ENCODE measurements at regions not wholly inside any gene's neighbourhood (a gene's known extent, or its start where the extent isn't known, plus 50 kb on each side); places are given as distances from the start of the nearest gene placed in this dataset.
"Not testable (repeated sequence)": the region's sequence is repeated elsewhere in the genome, so short reads cannot be mapped to it uniquely, and the experiment has no call there.

DNA sequence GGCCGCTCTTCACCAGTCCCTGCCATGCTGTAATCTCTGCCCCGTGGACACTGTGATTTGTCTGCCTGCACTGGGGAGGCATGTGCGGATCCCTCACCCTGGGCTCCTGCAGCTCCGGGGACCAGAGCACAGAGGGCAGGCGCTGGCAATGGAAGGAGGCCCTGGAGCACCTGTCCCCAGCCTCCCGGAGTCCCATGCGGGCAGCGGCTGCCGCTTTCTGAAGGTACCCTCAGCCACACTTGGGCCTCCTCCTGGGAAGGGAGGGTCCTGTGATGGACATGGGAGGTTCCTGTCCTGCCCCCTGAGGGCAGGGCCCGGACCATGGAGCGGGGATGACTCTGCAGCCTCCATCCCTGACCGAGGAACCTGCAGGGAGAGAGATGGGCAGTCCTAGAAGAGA, 297.4 kb upstream of the SFSWAP start:
- DNase-seq (ENCODE audit: low read depth): no peak

DNA sequence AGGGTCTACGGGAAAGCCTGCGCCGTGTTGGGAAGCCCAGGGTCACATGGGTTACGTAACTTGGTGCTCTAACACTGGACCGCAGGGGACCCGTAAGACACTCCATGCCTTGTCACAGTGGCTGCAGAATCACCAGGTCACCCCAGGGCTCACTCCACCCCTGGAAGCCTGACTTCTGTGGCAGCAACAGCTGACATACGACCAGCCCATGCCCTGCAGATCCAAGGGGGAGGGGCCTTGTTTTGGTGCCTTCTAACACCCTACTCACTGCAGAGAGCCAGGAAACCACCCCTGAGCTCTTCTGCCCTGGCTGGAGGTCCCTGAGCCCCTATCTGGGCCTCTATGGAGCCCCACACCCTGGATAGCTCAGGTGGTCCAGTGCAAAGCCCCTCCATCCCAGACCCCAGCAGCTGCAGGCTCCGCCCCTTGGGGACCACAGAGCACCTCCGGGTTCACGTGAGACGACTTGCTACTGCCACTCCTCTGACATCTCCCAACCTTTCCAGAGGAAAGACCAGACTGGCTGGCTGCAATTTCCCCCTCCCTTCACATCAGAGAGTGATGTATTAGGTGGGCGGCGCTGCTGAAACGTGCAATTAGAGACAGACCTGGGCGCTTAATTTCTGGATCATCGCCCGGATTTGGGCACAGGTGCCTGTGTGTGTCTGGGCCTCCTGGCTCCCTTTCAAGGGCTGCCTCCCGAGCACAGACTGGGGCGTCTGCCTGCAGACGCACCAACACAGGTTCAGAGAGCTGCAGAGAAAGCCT, 296.6 kb upstream of the SFSWAP start:
- DNase-seq (ENCODE audit: low read depth): not testable (repeated sequence)

DNA sequence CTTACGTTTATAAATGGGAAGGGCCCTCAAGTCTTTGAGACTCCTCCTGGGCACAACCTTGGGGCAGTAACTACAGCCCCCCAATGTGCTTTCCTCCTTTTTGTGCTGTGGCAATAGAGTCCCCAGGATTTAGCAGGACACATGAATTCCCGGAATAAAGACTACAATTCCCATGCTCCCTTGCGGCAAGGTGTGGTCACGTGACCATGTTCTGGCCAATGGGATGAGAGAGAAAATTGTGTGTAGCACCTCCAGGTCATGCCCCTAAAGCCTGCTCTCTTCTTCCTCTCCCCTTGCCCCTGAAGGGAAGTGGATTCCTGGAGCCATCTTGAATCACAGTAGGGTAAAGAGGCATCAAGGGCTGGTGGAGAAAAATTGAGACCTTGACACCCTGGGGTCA, 295.1 kb upstream of the SFSWAP start:
- no peak for DNase-seq (ENCODE audit: low read depth)

DNA sequence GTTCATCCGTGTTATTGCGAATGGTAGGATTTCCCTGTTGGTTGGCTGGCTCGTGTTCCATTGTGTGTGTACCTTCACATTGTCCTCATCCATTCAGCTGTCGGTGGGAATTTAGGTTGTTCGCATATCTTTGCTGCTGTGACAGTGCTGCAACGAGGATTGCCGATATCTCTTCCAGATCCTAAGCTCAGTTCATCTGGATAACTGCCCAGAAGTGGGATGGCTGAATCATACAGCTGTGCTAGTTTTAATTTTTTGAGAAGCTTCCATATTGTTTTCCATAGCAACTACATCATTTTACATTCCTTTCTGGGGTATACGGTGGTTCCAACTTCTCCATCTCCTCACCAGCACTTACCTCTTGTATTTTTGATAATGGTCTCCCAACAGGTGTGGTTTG, 292.8 kb upstream of the SFSWAP start:
- DNase-seq (ENCODE audit: low read depth): no peak

DNA sequence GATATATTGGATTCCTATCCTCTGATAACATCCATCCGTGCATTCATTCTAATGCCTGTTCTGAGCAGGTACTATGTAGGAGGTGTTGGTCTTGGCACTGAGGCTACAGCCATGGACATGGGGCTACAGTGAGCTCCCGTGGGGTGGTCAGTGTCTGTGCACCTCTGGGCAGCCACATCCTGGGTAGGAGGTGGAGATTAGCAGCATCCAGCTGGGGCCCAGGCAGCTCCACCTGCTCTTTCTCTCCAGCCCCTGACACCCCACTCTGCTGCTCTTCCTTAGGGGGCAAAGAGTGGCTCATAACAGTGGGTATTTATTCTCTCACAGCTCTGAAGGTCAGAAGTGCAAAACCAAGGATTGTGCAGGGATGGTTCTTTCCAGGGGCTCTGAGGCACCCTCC, 292.0 kb upstream of the SFSWAP start:
- no peak for DNase-seq (ENCODE audit: low read depth)

DNA sequence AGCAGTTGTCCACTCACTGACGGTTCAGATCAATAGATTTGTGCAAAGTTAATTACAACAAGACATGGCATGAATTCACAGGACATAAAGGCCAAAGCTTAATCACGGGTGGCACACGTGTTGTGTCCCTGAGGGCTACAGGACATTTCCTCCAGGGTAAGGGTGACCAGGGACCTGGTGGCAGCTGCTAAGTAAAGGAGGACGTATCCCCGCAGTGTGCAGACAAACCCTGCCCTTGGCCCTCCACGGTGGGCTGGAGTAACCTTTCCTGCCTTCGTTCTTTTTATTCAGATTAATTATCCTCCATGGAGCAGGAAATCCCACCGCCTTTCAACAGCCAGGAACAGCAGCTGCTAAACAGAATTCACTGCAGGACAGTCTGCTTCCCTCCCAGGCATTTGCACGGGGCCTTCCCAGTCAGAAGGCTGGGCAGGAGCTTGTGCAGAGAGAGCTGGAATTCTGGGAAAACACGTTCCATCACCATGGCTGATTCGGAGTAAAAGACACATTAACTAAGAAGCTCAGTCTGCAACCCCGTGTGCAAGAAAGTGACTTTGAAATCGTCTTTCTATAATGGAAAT, 289.9 kb upstream of the SFSWAP start:
- DNase-seq (ENCODE audit: low read depth): no peak

DNA sequence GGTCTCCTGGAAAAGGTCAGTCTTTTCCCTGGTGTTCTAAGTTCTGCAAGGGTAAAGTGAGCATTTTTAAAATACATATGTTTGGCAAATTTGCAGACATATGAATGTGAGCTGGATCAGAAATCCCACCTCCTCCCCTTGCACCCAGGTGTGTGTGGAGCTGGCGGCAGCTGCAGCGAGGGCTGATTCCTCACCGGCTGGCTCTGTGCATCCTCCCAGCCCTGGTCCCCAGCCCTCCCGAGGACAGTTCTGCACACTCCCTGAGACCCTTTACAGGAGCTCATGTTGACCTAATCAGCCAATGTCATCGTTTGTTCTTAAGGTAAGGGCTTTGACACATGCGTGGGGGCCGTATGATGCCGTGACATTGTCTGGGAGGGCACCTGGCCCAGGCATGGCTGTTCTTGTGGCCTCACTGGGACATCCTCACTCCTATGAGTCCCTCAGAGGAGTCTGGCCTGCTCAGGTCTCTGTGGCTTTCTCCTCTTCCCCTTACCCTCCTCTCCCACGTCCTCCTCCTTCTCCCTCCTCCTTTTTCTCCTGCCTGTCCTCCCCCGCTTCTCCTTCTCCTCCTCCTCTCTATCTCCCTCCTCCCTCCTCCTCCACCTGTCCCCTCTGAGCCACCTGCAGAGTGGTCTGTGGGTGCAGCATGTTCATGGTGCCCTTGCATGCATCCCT, 289.2 kb upstream of the SFSWAP start:
- DNase-seq (ENCODE audit: low read depth): no peak

DNA sequence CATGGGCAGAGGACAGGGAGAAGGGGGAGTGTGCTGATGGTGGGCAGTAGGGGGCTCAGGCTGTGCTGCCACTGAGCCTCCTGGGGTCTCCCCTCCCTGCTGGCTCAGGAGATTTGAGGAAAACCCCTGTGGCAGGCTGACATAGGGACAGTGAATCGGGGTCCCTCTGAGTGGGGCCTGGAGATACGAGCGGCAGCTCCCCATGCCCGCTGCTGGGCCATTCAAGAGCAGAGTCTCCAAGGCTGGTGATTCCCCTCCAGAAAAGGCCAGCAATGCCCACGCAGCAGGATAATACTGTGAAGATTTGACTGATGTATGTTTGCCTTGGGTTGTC, 288.7 kb upstream of the SFSWAP start:
- DNase-seq (ENCODE audit: low read depth): no peak

DNA sequence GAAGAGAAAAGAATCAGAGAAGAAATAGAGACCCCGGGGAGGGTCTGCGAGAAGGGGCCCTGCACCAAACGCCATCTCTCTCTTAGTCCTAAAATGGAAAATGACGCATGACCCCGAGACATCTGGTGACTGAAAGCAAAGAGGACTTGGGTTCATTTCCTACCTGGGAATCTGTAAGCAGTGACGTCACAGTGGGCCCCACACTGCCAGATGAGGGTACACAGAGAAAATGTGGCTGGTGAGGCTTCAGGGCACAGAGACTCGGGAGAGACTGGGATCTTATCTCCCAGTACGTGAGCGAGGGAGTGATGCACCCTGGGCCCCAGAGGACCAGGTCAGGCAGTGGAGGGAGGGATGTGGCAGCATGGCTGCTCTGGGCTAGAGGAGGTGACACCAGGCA, 288.1 kb upstream of the SFSWAP start:
- DNase-seq (ENCODE audit: low read depth): no peak

DNA sequence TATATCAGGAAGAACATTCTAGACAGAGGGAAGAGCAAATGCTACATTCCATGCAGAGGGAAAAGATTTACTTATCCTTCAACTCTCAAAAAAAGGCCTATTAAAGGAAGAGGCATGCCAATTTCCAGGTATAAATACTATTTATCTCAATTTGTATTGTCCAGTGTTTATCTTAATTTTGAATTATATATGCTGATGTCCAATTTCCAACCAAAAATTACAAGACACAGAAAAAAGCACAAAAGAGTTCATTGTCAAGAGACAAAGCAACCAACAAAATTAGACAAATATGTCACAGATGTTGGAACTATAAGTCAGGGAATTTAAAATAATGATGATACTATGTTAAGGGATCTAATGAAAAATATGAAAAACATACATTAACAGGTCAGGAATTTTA, 286.6 kb upstream of the SFSWAP start:
- no peak for DNase-seq (ENCODE audit: low read depth)

DNA sequence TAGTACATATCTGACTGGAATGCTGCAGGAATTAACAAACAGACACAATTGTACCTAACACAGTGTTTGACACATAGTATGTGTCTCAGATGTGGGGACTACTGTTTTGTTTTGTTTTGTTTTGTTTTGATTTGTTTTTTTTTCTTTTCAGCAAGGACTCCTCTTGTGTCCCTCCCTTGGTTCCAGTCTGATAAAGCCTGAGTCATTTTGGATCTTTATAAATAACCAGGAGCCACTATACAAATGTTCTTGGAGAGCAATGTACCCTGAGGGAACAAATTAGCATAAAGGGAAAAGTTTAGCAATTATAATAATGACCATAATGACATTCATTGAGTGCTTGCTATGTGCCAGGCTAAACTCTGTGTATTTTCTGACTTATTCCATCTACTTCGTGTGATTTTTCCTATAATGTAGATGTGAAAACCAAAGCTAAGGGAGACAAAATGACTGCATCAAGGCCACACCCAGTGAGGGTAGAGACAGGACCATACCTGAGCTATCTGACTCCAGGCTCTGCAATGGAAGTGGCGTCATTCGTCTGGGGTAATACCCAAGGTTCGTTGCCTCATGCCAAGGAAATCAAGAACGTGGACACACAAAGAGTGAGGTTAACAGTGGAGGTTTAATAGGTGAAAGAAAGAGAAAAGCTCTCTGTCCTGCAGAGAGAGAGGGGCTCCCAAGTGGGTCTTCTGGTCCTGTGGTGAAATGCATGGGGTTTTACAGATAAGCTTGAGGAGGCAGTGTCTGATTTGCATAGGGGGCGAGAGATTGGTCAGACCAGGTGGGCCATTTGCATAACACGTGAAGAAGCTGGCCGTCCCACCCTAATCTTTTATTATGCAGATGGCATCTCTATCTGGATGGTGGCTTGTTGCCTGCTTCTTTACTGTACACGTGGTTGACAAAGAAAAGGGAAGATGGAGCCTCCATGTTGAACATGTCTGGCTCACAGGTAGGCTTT, 285.5 kb upstream of the SFSWAP start:
- no peak for DNase-seq (ENCODE audit: low read depth)

DNA sequence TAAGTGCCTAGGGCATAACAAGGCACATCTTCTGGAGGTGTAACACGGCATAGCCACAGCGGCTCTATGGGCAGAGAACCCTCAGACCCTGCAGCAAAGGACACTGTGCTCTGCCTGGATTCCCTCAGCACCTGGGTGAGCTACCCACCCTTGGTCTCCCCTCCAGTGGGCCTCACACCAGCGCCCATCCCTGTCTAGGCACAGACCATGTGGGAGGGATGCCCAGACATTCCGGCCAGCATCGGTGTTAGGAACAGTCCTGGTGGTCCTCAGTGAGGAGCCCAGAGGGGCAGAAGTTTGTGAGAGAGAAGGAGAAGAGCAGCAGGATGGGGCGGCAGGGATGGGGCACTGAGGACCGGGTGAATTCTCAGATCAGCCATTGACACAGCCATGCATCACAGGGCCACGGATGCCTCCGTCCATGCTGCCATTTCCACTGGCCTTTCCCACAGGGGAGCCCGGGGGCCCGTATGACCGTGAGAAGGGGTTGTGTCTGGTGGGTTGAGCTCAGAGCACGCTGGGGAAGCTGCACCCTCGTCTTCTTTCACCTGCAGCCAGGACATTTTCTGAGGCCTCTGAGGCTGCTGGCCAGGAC, 282.7 kb upstream of the SFSWAP start:
- no peak for DNase-seq (ENCODE audit: low read depth)

DNA sequence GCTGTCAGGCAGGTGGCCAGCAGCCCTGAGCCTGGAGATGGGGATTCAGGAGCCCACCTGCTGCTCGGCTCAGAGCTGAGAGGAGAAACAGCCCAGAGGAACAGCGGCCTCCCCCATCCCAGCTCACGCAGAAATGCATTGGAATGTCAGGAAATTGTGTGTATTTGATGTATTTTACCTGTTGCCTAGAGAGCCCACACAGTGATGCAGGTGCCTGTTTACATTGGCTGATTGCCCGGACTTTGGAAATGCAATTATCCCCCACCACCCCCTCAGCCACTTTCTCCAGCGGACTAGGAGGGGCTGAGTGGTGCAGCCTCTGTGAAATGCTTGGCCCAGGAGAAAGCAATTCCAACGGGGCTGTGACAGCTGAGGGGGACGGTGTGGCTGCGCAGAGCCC, 281.7 kb upstream of the SFSWAP start:
- DNase-seq (ENCODE audit: low read depth): not testable (repeated sequence)

DNA sequence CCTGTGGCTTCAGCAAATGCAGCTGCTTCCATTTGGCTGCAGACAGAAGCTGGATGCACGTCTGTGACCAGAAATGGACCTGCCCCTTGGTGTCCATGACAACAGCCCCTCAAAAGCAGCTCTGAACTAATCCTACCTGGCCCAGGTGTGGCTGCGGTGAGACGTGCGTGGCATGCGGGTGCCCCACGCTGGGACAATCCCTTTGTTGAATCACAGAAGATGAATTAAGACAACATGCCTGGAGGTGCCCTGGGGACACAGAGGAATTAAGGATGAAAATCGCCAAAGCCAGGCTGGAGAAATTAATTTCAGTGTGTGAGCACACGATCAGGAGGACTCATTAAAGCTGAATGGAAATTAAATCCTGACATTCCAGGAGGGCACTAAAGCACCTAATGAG, 281.2 kb upstream of the SFSWAP start:
- not testable (repeated sequence) for DNase-seq (ENCODE audit: low read depth)

DNA sequence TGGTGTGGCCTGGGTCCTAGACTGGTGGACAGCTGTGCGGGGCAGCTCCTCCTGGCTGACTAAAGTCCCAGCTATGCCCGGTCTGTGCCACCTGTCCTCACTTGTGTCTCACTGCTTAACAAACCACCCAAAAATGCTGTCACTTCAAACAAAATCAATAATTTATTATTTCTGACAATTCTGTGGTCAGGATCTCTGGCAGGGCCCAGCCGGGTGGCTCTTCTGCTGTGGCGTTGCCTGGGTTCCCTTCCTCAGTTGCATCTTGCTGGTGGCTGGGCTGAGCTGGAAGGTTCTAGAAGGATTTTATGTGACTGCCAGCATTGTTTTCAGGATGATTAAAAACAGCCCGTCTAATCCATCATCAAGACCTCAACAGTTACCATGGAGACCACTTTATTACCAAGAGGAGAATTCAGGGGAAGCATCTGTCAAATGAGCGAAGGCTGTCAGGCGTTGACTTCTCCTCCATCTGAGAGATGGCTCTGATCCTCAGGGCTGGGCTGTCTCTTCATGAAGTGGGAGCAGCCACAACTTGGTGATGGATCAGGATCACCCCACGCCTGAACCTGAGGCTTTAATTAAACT, 280.6 kb upstream of the SFSWAP start:
- DNase-seq (ENCODE audit: low read depth): no peak

DNA sequence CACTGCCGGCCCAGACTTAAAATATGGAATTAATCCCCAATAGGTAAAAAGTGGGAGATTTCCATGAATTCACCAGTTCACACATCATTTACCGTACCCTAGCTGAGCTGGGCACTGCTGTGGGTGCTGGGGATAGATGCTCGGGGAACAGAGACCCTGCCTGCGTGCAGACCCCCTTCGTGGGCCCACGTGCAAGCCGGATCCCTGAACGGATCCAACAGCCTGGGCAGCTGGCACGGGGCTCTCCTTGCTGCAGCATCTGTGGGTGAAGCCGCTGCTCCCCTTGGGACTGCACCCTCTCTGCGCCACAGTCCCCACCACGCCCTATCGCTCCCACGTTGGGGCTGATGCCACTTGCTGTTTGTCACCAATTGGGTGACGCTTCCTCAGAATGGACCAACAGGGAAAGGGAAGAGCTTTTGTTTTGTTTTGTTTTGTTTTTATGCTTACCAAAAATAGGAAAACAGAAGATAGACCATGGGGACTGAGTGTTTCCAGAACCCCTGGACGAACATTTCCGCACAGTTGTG, 279.7 kb upstream of the SFSWAP start:
- DNase-seq (ENCODE audit: low read depth): not testable (repeated sequence)

DNA sequence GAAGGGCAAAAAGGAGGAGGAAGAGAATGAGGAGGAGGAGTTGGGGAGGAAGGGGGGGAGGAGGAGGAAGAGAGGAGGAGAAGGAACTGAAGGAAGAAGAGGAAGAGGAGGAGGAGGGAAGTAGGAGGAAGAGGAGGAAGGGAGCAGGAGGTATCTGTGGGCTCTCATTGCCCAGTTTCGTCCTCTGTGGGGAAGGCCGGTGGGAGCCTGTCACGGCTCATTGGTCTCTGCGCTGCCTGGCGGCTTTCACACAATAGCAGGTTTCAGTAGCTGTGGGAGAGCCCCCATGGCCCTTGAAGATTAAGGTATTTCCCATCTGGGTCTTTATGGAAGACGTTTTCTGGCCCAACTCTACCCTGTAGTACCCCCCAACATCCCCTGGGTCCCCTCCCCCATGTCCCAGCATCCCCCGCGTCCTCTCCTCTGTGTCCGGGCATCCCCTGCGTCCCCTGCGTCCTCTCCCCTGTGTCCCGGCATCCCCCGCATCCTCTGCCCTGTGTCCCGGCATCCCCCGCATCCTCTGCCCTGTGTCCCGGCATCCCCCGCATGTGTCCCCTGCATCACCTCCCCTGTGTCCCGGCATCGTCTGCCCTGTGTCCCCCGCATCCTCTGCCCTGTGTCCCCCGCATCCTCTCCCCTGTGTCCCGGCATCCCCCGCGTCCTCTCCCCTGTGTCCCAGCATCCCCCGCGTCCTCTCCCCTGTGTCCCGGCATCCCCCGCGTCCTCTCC, 278.2 kb upstream of the SFSWAP start:
- no peak for DNase-seq (ENCODE audit: low read depth)

DNA sequence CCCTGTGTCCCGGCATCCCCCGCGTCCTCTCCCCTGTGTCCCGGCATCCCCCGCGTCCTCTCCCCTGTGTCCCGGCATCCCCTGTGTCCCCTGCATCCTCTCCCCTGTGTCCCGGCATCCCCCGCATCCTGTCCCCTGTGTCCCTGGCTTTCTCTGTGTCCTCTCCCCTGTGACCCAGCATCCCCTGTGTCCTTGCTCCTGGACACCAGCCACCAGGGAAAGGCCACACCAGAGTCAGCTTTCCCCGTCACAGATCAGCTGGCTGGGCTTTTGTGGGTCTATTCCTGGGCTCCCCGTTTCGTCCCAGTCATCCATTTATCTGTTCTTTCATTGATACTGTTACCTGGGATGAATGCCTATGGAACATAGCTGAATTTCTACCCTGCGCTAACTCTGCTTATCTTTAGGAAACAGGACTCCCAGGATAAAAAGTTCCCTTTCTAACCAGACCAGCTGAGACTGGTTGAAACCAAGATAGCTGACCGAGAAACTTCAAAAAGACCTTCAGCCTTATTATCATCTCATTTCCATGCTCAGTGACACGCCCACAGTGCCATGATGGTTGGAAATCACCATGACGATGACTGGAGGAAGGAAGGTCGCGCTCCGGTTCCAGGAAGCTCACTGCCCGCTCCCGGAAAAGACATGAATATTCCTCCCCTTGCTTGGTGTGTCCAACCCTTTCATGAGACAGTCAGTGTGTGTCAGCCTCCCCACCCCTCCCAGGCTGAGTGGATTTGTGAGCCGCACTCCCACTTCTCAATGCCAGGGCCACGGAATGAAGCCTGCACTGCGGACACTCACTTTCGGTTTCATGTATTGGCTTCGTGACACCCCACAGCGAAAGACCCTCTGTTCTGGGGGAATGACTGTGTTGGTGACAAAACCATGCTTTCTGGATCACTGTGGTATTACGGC, 276.4 kb upstream of the SFSWAP start:
- DNase-seq (ENCODE audit: low read depth): no peak

DNA sequence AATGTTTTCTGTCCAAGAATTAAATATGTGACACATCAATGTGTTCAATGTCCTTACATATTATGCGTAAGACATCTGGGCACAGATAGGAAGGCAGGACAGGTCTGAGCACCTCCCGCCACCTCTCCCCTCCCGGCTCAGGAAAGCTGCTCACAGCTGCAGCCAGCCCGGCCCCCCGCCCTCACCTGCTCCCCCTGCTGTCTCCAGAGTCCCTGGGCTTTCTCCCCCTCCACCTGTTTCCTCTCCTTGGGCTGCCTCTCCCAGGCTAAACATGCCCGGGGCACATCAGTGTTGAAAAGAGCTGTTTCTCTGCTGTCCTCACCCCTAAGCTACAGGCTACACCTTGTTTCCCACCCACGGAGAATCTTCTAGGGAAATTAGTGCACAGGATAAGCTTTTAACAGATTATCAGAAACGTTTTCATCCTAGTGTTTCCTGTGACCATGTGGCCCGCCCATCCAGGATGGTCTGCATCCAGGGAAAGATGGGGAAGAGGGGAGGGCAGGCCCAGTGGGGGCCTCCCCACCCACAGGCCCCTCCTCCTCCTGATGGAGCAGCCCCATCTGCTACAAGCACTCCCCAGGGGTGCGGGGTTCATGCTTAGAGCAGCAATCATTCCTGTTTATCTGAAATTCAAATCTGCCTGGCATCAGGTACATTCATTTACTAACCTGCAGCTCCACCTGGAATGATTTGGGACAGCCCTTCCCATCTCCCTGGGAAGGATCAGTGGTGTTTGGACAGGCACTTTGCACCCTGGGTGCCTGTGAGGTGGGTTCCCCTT, 273.8 kb upstream of the SFSWAP start:
- no peak for DNase-seq (ENCODE audit: low read depth)
